Daoy (cell line): ENCODE measurements at regions not wholly inside any gene's neighbourhood (a gene's known extent, or its start where the extent isn't known, plus 50 kb on each side); places are given as distances from the start of the nearest gene placed in this dataset.

Source experiments
- DNase-seq: peaks from one replicate; pipeline ENCODE4 v3.0.0-alpha.2; 2015; ENCODE audit warnings: low read depth

GRCh38 chr4:24244663-24245490 lies 339.5 kb downstream of the DHX15 start:
- no peak for DNase-seq

DNA sequence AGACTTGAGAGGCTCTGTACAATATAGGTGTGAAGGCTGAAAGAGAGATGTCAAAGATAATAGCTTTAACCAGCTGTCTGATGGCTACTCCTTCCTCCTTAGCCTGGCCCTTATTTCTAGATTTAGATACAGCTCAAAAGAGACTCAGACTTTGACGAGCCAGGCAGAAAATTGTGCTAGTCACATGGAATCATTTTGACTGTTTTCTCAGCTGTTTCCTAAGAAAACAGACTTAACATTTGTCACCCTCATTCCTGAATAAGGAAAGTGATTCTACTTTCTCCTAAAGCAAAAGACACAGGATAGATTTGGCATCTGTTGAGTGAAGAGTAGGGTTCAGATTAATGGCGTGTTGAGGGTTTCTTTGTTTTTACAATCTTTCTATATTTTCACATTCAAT lies 340.7 kb downstream of the DHX15 start:
- DNase-seq = no peak

DNA sequence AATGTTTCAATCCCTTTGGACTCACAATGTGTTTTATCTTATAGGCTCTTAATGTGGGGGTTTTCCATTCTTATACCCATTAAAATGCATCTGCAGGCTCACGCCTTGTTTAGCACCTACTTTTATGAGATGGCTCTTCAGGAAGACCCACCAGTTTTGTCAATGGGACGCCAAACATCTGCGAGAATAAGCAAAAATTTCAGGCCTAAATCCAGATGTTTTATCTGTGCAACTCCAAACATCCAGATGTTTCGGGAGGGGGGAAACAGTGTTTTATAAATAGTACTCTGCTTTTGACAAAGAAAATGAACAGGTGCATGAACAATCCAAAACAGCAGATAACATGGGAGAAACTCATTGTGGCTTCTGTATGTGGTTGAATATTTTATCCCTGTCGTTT lies 342.8 kb downstream of the DHX15 start:
- DNase-seq = no peak

GRCh38 chr4:24240655-24241054 lies 343.7 kb downstream of the DHX15 start:
- DNase-seq = no peak

DNA sequence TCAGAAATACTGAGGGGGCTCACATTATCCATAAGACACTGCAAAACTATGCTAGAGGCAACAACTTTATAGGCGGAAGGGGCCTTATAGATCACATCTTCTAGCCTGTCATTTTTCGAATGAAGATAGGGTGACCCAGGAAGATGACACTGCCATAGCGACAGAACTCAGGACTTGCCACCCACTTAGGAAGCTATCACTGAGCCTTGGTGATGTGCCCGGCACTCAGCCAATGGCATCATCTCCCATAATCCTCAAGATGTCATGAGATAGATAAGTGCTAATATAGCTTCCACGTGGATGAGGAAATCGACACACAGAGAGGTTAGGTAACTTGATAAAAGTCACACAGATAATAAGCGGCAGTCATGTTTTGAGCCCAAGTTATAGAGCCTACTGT lies 346.6 kb downstream of the DHX15 start:
- DNase-seq = no peak

- DNase-seq = no peak
Observed at GRCh38 chr4:24236532-24236931, 346.7 kb upstream of the PPARGC1A start.

DNA sequence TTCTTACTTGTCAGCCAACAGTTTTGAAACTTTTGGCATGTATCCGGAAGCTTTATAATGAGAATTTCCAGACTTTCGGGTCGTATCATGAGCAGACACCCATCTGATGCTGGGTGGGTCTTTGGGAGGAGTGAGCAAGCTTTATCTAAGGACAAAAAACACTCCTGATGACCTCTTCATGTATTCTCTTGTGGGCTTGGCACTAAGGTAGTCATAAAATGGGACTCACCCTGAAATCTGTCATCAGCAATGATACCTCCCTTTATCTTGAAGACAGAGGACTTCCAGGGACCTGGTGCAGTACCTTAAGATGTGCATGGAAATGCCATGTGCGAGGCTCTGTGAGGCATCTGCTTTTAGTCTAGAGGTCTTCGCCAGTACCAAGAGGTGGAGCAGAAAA lies 346.3 kb upstream of the PPARGC1A start:
- no peak for DNase-seq

GRCh38 chr4:24235618-24236017 lies 345.8 kb upstream of the PPARGC1A start:
- DNase-seq = no peak

GRCh38 chr4:24234288-24234848 lies 344.5 kb upstream of the PPARGC1A start:
- DNase-seq = no peak

DNA sequence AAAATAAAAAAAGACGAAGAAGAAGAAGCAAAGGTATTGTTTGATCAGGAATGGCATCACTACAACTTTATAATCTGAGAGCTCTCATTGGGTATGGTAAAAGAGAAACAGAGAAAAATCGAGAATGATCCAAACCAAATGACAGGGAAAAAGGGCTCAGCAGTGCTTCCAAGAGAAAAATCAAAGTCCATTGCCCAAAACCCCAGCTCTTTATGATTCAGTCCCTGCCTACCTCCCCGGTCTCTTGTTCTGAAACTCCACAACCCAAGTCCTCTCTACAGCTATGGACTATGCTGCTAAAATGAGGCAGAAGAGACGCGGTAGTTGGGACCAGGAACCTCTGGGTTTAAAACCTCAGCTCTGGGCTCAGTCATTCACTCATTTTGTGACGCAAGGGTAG lies 341.1 kb upstream of the PPARGC1A start:
- DNase-seq = no peak

DNA sequence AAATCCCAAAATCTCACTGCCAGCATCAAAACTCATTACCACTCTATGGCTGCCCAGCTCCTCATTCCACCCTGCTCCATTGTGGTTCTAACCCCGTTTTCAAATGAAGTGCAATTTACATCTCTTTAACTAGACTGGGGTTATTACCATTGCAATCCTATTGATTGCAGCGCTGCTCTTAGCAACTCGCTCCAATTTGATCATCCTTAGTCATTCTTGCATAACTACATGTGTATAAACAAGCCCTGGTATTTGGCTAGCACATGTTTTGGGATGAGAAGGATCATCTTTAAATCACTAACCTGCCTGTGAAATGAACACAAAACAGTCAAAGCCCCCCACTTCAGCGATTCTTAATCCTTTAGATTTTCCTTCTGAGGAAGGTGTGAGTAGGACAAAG lies 340.1 kb upstream of the PPARGC1A start:
- no peak for DNase-seq

DNA sequence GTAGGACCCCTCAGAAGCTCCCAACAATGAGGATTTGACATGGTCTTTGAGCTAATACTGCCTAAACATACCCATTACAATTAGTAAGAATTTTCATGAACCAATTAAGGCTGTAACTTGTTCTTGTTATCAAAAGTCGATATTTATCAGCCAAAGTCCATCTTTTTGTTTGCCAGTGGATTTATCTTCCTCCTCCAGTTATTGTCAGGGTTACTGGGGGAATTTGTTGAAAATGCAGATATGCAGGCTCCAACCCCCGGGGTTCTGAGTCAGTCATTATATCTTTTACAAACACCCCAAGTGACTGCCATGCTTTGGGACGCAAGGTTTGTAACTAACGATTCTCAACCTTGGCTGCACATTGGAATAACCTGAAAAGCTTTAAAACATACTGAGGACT lies 338.8 kb upstream of the PPARGC1A start:
- no peak for DNase-seq

DNA sequence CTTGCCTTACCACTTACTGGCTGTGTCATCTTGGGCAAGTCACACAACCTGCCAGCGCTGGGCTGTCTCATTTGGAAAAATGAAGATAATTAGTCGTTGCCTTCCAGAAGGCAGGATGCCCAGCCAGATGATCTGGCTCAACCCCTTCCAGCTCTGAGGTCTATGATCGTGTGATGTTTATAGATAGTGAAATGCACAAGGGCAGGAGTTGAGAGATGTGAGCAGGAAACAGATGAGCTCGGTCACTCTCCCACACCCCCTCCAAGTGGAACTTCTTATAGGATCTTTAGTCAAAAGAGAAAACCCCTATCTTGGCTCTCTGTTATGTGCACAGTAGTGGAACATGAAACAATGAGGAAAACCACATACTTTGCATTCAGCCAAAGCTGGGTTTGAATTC lies 336.8 kb upstream of the PPARGC1A start:
- DNase-seq = no peak

GRCh38 chr4:24226023-24226422 lies 336.2 kb upstream of the PPARGC1A start:
- DNase-seq = peak; percentile 23

DNA sequence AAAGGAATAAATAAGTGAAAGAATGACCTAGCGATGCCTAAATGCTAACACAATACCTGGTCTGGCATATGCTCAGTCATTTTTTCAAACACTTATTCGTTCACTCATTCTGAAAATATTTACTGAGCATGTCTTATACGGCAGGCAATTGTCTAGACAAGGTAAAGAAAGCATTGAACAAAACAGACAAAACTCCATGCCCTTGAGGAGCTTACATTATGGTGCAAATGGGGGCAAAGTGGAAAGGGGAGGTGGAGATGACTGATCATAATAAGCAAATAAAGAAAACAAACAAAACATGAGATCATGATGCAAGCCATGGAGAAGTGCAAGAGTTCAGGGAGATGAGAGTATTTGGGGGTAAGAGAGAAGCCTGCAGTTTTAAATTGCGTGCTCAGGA lies 334.6 kb upstream of the PPARGC1A start:
- no peak for DNase-seq

DNA sequence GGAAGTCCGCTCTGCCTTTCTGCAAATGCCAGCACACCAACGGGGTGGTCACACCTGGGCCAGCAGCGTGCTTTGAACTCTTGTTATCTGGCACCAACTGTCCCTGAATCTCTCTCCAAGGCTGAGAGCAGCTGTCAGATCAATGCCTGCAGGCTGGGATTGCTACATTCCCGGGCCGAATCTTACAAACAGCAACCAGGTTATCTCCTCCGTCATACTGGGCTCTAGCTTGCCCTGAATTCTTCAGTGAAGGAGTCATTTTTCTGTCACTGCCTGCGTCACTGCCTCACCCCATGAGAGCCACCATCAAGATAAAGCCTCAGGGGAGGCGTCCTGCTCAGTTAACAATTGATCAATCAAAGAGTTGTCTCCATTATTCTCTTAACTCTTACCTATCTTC lies 329.4 kb upstream of the PPARGC1A start:
- no peak for DNase-seq

GRCh38 chr4:24218566-24218965 lies 328.7 kb upstream of the PPARGC1A start:
- DNase-seq = no peak

DNA sequence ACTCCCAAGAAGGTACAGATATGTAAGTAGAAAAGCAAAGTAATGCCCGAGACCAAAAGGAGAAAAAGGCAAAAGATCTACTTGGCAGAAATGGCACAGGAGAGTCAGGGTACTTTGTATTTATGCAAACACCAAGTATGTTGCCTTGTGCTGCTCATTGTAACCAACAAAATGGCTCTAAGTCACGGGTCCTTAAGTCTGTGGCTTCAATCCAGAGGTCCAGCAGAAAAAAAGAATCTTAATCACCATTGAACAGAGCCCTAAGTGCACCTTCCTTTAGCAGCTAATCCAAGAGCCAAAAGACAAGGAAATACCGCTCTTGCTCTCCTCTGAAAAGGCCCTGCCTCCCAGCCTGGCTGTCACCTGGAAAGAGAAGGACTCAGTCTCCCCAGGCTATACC lies 324.9 kb upstream of the PPARGC1A start:
- no peak for DNase-seq

GRCh38 chr4:24213961-24214360 lies 324.1 kb upstream of the PPARGC1A start:
- no peak for DNase-seq

DNA sequence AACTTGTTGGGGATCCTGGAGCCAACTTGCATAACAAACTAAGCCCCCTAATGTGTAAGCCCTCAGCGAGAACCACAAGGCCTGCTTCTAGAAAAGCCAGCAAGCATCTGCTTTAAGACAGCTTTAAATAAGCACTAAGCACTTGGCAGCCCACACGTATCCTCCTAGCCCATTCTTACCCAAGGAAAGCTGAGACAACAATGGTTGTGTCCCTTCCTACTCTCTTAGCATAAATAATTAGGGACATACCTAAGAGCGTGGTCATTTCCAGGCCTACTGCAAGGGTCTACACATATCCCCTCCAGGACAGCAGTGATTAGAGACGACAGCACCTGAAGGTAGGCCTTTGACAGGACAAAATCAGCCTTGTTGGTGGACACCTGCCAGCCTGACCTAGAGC lies 322.8 kb upstream of the PPARGC1A start:
- DNase-seq = no peak

GRCh38 chr4:24211856-24212255 lies 322.0 kb upstream of the PPARGC1A start:
- DNase-seq = peak; percentile 30

DNA sequence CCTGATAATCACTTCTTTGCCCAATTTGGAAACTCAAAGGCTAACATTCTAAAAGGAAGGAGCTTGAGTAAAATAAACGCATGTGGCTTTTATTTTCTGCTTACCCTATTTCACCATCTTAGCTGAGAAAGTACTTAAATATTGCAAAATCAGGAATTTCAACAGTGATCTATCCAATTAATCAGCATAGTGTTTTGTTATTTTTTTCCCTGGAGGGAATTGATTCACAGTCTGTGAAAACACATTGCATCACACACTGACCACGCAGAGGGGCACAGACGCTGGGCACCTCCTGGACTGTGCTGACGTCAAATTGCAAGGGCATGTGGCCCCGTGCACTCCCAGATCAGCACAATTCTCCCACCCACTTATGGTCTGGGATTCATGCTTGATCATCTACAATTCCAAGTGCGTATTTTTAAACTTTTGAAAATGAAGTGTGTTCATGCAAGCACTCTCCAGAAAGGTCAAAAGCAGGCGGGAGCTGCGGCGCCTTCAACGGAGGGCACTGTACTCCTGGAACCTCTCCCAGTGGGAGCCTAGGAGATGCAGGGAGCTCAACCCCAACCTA lies 320.6 kb upstream of the PPARGC1A start:
- peak; percentile 60 for DNase-seq

DNA sequence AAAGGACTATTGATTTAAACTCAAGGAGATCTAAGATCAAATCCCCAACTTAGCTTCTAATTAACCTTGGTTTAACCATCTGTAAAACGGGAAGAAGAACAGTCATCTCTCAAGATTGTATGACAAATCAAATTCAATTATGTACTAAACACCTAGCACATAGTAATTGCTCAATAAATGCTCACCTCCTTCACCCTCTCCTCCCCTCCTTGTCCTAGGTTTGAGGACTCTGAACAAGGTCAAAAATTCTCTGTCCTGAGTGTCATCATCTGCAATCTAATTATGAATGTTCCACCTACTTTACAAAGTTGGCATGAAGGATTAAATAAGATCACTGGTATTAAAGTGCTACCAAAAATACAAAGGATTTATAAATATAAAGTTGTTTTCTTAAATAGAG lies 320.1 kb upstream of the PPARGC1A start:
- no peak for DNase-seq
